ENCODE measurements at regions not wholly inside any gene's neighbourhood (a gene's known extent, or its start where the extent isn't known, plus 50 kb on each side); places are given as distances from the start of the nearest gene placed in this dataset.

DNA sequence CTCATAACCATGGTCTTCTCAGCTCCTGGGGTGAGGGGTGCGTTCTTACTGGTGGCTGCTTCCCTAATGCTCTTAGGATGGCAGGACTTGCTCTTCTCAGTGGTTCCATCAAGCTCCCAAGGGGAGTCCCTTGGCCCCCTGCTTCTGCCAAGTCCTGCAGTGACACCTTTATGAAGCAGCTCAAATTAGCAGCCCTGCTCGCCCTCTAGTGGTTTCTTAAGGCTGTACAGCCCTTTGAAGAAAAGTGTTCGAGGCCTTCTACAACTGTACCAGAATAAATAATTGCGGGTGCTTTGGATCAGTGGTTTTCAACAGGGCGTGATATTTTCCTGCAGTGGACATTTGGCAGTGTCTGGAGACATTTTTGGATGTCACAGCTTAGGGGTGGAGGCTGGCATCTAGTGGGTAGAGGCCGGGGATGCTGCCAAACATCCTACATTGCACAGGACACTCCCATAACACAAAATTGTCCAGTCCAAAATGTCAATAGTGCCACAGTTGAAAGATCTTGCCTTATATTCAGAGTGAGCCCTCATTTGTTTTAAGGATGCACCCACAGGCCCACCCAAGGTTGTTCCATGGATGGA, 204.7 kb upstream of the S100G start:
- no peak for DNase-seq

- no peak for DNase-seq
Observed at GRCh38 chrX:16451334-16451733, 198.6 kb upstream of the S100G start.

GRCh38 chrX:16454926-16455325, 195.0 kb upstream of the S100G start:
- DNase-seq, result no peak

DNA sequence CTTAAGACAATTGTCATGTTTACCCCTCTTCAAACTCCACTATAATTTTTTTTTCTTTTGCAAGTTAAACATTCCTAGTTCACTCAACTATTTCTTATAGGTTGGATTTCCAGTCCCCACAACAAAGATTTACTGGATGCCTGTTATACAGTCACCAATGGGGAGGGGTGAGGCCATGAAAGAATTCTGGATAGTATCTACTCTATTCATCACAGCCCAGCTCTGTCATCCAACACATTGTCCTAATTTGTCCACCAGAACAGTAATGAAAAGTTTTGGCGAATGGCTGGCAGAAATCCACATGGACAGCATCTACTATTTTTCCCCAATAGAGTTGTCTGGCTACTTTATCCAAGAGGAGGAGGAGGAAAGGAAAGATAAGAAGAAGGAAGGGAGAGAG, 192.7 kb upstream of the S100G start:
- DNase-seq, result no peak

DNA sequence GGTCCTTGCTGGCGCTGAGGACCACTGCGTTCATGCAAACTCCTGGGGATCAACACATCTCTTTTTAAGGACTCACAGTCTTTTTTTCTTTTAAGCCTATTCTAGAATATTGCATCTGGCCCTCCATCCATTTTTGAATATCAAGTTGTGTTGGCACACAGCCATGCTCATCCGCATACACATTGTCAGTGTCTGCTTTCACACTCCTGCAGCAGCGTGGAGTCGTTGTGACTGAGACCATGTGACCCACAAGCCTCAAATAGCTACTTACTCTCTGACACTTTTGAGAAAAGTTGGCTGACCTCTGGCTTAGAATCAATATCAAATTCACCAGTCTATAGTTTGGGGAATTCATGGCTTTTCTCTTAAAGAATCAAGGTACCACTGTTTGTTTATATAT, 191.8 kb upstream of the S100G start:
- no peak for DNase-seq

GRCh38 chrX:16459008-16459407, 190.9 kb upstream of the S100G start:
- DNase-seq, result no peak

DNA sequence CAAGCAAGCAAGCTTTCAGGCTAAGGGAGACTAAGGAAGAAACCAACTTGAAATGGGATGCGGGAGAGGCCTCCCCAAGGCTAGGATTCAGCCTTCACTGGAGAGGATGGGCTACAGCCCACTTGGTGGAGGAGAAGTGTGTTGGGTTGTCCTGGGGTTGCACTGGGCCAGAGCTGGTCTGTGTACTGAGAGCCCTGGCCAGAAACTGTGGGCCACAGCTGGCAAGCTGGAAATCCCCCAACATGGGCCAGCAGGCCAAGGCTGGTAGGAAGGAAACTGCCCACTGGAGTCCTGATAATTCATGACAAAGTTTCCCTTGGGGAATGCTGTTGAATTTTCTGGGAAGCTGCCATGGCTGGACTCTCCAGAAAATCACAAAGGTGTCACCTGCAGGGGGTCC, 188.0 kb upstream of the S100G start:
- DNase-seq, result no peak

GRCh38 chrX:16462912-16463311, 187.0 kb upstream of the S100G start:
- peak; percentile 18 for DNase-seq

DNA sequence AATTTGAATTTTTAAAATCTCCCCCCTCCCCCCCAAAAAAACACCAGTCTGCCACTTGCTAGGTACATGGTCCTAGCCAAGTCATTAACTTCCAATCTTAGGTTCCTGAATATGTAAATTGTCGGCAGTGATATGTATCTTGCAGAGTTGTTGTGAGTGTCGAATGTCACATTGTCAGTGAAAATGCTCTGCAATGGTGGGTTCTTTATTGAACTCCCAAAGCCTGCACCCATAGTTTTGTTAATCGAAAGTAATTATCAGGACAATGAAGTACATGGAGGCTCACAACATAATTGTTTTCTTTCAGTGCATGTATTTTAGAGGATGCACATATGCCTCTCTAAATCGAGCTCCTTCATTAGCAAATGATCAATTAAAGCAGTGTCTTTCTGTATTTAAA, 185.6 kb upstream of the S100G start:
- no peak for DNase-seq

- no peak for DNase-seq
Observed at GRCh38 chrX:16465081-16465876, 184.7 kb upstream of the S100G start.

DNA sequence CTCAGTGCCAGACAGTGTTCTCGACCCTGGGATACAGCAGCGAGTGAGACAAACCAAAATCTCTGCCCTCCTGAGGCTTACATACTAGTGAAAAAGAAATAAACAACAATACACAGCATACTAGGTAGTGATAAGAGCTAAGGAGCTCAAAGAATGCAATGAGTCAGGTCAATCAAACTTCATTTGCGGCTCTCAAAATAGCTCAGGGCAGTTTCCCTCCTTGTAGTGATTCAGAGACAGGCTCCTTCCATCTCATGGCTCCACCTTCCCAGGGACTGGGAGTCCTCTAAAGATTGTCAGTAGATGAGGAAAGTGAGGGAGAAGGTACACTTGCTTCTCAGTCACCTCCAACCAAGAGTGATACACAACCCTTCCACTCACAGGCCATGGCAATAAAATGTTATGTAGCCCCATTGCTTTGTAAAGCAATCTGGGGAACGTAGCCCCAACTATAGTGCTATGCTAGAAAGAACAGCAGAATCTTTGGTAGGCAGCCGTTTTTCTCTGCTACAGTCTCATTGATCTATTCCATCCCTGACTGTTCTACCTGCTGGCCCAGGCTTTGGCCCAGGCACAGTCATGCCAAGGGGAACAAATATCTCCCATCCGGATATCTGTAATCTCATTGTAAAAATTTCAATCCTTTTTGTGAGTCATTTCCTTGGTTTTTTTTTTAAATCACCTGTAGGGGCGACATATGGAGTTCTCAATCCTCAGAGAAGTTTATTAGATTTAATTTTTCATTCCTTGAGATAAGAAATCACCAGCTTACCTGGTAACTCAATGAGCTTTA, 183.1 kb upstream of the S100G start:
- DNase-seq, result no peak

DNA sequence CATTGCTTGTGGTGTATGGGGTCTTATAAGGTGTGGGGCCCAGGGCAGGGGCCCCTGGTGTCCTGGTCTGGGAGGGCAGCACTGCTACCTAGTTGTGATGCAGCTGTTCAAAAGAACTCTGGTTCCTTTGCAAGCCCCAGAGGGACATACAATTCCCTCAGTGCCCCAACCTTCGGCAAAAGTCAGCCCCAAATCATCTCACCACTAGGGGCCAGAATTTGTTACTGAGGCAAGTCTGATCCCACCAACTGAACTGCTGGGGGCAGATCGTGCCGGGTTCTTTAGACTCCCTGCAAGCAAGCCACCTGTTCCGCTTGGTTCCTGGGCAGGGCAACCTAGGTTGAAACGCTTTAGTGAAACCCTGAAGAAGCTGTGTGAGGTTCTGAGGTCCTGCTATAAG, 180.1 kb upstream of the S100G start:
- DNase-seq, result no peak

DNA sequence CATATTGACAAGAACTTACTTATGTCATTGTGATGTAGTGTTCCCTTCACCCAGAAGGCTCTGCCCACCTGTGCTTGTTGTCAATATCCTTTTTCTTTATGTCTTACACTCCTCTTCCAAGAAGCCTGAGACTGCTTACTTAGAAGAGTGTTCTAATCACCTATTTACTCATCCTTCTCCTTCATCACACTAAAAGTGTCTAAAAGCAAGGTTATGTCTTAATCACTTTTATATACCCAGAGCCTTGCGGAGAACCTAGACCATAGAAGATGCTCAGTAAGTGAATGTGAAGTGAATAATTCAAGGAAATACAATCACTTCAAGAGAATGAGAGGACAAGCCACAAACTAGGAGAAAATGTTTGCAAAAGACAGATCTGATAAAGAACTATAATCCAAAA, 177.6 kb upstream of the S100G start:
- DNase-seq, result no peak

- no peak for DNase-seq
Observed at GRCh38 chrX:16474511-16474910, 175.4 kb upstream of the S100G start.

DNA sequence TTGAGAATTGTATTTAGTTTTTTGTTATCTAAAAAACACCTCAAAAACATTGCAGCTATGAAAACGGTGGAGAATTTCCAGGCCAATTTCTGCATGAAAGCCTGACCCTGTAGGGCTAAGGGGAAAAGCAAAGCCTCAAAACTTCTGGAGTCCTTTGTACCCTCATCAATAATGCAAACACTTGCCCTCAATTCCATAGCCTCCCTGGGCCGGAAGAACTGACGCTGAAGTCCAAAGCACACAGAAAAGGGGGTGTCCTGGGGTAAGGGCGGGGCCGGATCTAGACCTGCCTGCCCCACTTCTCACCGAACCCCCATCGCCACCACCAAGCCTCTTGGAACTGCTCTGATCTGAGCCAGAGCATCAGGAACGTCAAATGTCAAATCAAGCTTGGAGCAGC, 173.9 kb upstream of the S100G start:
- DNase-seq, result no peak

- DNase-seq, result no peak
Observed at GRCh38 chrX:16476692-16477091, 173.3 kb upstream of the S100G start.

- DNase-seq, result no peak
Observed at GRCh38 chrX:16479206-16479869, 170.6 kb upstream of the S100G start.

GRCh38 chrX:16480049-16480448, 169.9 kb upstream of the S100G start:
- DNase-seq, result no peak

DNA sequence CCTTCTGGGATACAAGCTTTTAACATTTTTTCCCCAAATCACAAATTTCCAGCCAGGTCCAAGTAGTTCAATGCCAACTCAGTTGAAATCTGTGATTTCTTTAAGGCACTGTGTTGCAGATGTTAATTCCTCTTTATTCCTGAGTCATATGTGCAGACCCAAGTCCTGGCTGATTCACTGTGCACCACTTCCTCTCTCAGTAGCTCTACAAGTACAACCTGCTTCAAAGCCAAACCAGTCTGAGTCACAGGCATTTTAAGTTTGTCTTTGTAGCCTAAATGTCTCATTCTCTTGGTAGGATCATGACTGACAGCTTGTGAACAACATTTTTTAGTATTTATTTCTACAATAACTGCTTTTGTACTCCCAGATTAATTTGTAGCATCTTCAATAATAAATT, 165.6 kb upstream of the S100G start:
- DNase-seq, result no peak

DNA sequence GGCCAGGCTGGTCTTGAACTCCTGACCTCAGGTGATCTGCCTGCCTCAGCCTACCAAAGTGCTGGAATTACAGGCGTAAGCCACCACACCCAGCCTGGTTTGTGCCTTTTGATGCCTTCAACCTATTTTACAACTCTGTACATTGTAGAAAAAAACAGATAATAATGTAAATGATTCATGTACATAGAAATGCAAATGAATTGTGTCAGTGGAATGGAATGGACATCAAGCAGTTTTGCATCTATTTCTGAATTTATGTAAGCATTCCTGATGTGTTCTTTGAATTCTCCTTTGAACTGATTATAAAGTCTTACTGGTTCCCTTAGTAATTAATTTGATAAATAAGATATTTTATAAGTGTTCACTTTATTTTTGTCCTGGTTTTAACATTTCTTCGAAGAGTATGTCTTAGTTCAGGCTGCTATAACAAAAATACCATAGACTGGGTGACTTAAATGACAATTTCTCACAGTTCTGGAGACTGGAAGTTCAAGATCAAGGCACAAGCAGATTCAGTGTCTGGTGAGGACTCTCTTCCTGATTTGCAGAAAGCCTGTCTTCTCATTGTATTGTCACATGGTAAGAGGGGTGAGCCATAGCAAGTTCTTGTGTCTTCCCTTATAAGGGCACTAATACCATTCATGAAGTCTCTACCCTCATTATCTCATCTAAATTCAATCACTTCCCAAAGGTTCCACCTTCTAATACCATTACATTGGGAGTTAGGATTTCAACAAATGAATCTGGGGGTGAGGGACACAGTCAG, 162.2 kb upstream of the S100G start:
- no peak for DNase-seq

DNA sequence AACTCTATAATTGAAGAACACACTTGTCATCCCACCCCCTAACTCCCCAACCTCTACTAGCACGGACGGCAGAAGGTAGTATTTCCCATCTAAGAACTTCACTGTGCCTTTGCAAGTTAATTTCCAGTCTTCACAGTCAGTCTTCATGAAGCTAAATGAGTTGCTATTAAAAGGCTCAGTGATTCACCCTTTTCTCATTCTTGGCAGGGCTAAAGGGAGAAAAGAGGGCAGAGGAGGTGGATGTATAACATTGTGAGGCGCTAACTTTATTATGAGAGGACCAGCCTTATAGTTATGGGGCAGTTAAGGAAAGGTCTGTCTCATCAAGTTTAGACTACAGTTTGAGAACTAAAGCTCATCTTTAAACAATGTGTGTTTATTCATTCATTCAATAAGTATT, 161.0 kb upstream of the S100G start:
- no peak for DNase-seq

GRCh38 chrX:16491461-16491860, 158.5 kb upstream of the S100G start:
- no peak for DNase-seq

All from muscle of arm (tissue), 1 donor.